Gastrocnemius medialis (tissue), 4 donors: ENCODE measurements at regions not wholly inside any gene's neighbourhood (a gene's known extent, or its start where the extent isn't known, plus 50 kb on each side); places are given as distances from the start of the nearest gene placed in this dataset.

Source experiments
- POLR2A ChIP-seq, 2 donors: fragments of 450-650 bp; IDR thresholded peaks; one replicate each; pipeline ENCODE4 v1.6.1; 2017; ENCODE audit warnings: antibody characterized with exemption in 2 of 2, mild to moderate bottlenecking in 2 of 2, moderate library complexity in 2 of 2
- TF ChIP-seq, protein P1 (sequence below), 5 experiments: fragments of 450-650 bp in 3 of 5; fragments of 200-600 bp in 2 of 5; sonication (generic) in 2 of 5; IDR thresholded peaks in 4 of 5; conservative IDR thresholded peaks in 1 of 5; 1 replicate in 4 of 5; 2 replicates in 1 of 5; pipeline ENCODE4 v1.5.1; 2016 to 2019; ENCODE audit warnings: antibody characterized with exemption in 5 of 5, mild to moderate bottlenecking in 3 of 5, moderate library complexity in 3 of 5

DNA sequence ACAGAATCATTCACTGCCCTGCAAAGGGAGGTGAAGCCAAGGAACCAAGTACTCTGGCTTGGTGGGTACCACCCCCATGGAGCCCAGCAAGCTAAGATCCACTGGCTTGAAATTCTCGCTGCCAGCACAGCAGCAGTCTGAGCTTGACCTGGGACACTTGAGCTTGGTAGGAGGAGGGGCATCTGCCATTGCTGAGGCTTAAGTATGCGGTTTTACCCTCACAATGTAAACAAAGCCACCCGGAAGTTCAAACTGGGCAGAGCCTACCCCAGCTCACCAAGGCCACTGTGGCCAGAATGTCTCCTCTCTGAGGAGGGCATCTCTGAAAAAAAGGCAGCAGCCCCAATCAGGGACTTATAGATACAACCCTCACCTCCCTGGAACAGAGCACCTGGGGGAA, 1050.0 kb upstream of the GHITM start:
- TF ChIP-seq POLR2A (IDR thresholded peaks at IDR 0.05): no peak
- TF ChIP-seq, protein P1, sequence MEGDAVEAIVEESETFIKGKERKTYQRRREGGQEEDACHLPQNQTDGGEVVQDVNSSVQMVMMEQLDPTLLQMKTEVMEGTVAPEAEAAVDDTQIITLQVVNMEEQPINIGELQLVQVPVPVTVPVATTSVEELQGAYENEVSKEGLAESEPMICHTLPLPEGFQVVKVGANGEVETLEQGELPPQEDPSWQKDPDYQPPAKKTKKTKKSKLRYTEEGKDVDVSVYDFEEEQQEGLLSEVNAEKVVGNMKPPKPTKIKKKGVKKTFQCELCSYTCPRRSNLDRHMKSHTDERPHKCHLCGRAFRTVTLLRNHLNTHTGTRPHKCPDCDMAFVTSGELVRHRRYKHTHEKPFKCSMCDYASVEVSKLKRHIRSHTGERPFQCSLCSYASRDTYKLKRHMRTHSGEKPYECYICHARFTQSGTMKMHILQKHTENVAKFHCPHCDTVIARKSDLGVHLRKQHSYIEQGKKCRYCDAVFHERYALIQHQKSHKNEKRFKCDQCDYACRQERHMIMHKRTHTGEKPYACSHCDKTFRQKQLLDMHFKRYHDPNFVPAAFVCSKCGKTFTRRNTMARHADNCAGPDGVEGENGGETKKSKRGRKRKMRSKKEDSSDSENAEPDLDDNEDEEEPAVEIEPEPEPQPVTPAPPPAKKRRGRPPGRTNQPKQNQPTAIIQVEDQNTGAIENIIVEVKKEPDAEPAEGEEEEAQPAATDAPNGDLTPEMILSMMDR (IDR thresholded peaks at IDR 0.05 in 4 of 5, conservative IDR thresholded peaks at IDR 0.05 in 1 of 5): no peak
